HG02970 (cell line): ENCODE measurements at regions not wholly inside any gene's neighbourhood (a gene's known extent, or its start where the extent isn't known, plus 50 kb on each side); places are given as distances from the start of the nearest gene placed in this dataset.

Experiments
- ATAC-seq: cut with Tn5 transposase; IDR thresholded peaks from one replicate; pipeline ENCODE4 v1.9.1; 2021; ENCODE audit warnings: mild to moderate bottlenecking, moderate library complexity, moderate number of reproducible peaks; ENCODE audit not compliant: unreplicated experiment, low FRiP score

- no peak for ATAC-seq
These were observed 70.7 kb upstream of the ANXA10 start for GRCh38 chr4:168021666-168022065.

- no peak for ATAC-seq
These were observed 63.8 kb upstream of the ANXA10 start for GRCh38 chr4:168028568-168028967.

DNA sequence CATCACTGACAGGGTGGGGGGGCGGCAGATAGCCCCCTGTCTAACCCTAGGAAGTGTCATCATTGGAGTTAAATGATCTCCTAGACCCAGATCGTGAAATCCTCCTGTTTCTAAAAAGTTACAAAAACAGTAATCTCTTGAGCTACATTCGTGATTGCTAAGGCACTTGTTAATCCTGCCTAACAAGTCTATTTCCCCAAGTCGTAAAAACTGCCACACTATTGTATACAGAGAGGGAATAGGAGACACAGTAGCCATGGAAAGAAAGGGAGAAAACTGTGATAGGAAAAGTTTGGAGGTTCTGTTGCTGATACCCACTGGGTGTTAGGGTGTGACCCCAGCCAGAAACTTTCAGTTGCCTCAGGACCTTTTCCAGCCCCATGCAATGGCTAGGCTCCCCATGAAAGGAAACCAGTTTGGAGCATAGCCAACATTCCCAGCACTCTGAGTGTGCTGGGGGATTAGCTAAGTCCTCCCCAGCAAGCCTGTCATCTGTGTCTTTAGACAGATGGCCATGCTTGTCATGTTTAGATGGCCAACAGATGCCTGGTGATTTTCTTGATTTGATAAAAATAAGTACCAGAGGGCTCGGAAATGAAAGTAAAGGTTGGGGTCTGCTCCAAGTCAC lies 63.3 kb upstream of the ANXA10 start:
- no peak for ATAC-seq

GRCh38 chr4:168037676-168038075 lies 54.7 kb upstream of the ANXA10 start:
- no peak for ATAC-seq

DNA sequence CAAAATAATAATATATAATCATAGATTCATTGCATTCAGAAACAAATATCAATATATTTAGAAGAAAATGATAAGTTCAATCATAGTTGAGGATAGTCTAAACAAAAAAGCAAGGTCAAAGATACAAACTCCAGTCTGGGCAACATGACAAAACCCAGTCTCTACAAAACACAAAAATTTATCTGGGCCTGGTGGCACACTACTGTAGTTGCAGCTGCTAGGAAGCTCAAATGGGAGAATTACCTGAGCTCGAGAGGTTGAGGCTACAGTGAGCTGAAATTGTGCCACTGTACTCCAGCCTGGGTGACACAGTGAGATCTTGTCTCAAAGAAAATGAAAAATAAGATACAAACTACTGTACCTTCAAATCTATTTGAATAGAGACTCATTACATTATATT lies 52.7 kb upstream of the ANXA10 start:
- no peak for ATAC-seq
